Endothelial cell of umbilical vein (primary cell): ENCODE measurements at regions not wholly inside any gene's neighbourhood (a gene's known extent, or its start where the extent isn't known, plus 50 kb on each side); places are given as distances from the start of the nearest gene placed in this dataset.

Experiments used
- BruUV-seq: library from RNA; stranded (reverse); fragments of 400-500 nt; replicated peaks from 2 replicates; lab custom pipeline; 2021; lab: Mats Ljungman, UMichigan
- CTCF ChIA-PET: fragments of 300-600, 350-600 bp; sonication (Branson Sonifier 250); formaldehyde crosslinking; loops from one replicate; lab custom pipeline; 2021; ENCODE audit warnings: antibody characterized with exemption, inconsistent platforms; lab: Charles Lee
- POLR2A ChIA-PET: fragments of 300-600, 350-600 bp; sonication (Branson Sonifier 250); formaldehyde crosslinking; loops from one replicate; lab custom pipeline; 2021; ENCODE audit warnings: antibody characterized with exemption, inconsistent platforms; lab: Charles Lee
- DNase-seq: peaks from one replicate; pipeline ENCODE4 v3.0.0-alpha.2; 2011; ENCODE audit warnings: low read depth, low spot score
- FAIRE-seq: peaks from 2 replicates; lab custom pipeline; 2011; peaks lifted over from hg19 to GRCh38; lab: Jason Lieb, UNC
- H2AFZ ChIP-seq: 2 replicates; pipeline ENCODE4 v1.6.0; 2012; ENCODE audit warnings: low read depth, low read length, control low read depth, inconsistent platforms
- H3K27ac ChIP-seq: 2 replicates; pipeline ENCODE4 v1.5.1; 2011; ENCODE audit warnings: low read depth, mild to moderate bottlenecking, control low read depth, low read length, moderate library complexity; ENCODE audit not compliant: insufficient read depth
- H3K27me3 ChIP-seq, 2 experiments: 2 replicates each; pipeline versions ENCODE4 v1.6.0 to v1.6.1; 2011; ENCODE audit warnings: low read length in 2 of 2, mixed read lengths in 1 of 2; ENCODE audit not compliant: control insufficient read depth in 2 of 2, insufficient read depth in 2 of 2
- H3K36me3 ChIP-seq, 2 experiments: 2 replicates in 1 of 2; 3 replicates in 1 of 2; pipeline ENCODE4 v1.5.1; 2011; ENCODE audit warnings: low read length in 2 of 2, mild to moderate bottlenecking in 1 of 2, moderate library complexity in 1 of 2; ENCODE audit not compliant: control insufficient read depth in 2 of 2, insufficient read depth in 2 of 2; ENCODE audit errors: extremely low read depth in 1 of 2
- H3K4me1 ChIP-seq: 3 replicates; pipeline ENCODE4 v1.5.1; 2011; ENCODE audit warnings: mild to moderate bottlenecking, low read length; ENCODE audit not compliant: control insufficient read depth, insufficient read depth; ENCODE audit errors: extremely low read depth
- H3K4me2 ChIP-seq: 2 replicates; pipeline ENCODE4 v1.6.1; 2011; ENCODE audit warnings: low read length, control low read depth, mixed read lengths; ENCODE audit not compliant: insufficient read depth
- H3K4me3 ChIP-seq, 3 experiments: fragments of 200-600 bp in 1 of 3; sonication (generic), shearing (Covaris generic) in 1 of 3; replicated peaks in 1 of 3; 2 replicates each; pipeline ENCODE4 v1.5.1; 2011 to 2016; ENCODE audit warnings: control low read depth in 3 of 3, low read length in 3 of 3, mild to moderate bottlenecking in 2 of 3, inconsistent platforms in 1 of 3, low read depth in 1 of 3, moderate library complexity in 1 of 3; ENCODE audit not compliant: insufficient read depth in 1 of 3
- H3K79me2 ChIP-seq: 2 replicates; pipeline ENCODE4 v1.6.0; 2012; ENCODE audit warnings: low read length, inconsistent platforms; ENCODE audit not compliant: control insufficient read depth, insufficient read depth
- H3K9ac ChIP-seq: replicated peaks from 2 replicates; pipeline ENCODE3; 2011; ENCODE audit warnings: low read length, control low read depth; ENCODE audit not compliant: insufficient read depth; ENCODE audit errors: extremely low read depth
- H3K9me1 ChIP-seq: replicated peaks from 3 replicates; pipeline ENCODE4 v1.6.0; 2011; ENCODE audit warnings: mild to moderate bottlenecking, low read length; ENCODE audit not compliant: control insufficient read depth, insufficient read depth; ENCODE audit errors: extremely low read depth
- H3K9me3 ChIP-seq: replicated peaks from 2 replicates; pipeline ENCODE4 v1.5.1; 2012; ENCODE audit warnings: low read length, inconsistent platforms; ENCODE audit not compliant: control insufficient read depth, insufficient read depth
- H4K20me1 ChIP-seq: replicated peaks from 2 replicates; pipeline ENCODE3; 2011; ENCODE audit warnings: mild to moderate bottlenecking, low read length; ENCODE audit not compliant: control insufficient read depth, insufficient read depth; ENCODE audit errors: extremely low read depth
- EZH2 ChIP-seq: IDR thresholded peaks from 2 replicates; pipeline ENCODE4 v1.6.1; 2012; ENCODE audit warnings: borderline replicate concordance, low read depth, mild to moderate bottlenecking, moderate library complexity, low read length, inconsistent platforms; ENCODE audit not compliant: severe bottlenecking
- FOS ChIP-seq: IDR thresholded peaks from 2 replicates; pipeline ENCODE4 v1.6.1; 2011; ENCODE audit warnings: mild to moderate bottlenecking, low read length, moderate library complexity, borderline replicate concordance; ENCODE audit not compliant: insufficient read depth
- GATA2 ChIP-seq: IDR thresholded peaks from 2 replicates; pipeline ENCODE4 v1.7.0; 2011; ENCODE audit warnings: low read depth, mild to moderate bottlenecking, moderate library complexity, mixed read lengths, low read length; ENCODE audit not compliant: insufficient read length, insufficient read depth
- JUN ChIP-seq: IDR thresholded peaks from 2 replicates; pipeline ENCODE4 v1.6.1; 2011; ENCODE audit warnings: borderline replicate concordance, low read depth; ENCODE audit not compliant: insufficient read length, insufficient read depth
- MAX ChIP-seq: IDR thresholded peaks from 2 replicates; pipeline ENCODE4 v1.6.1; 2011; ENCODE audit not compliant: insufficient read depth, insufficient read length
- MYC ChIP-seq: IDR thresholded peaks from one replicate; pipeline ENCODE4 v1.6.1; 2011; ENCODE audit warnings: mild to moderate bottlenecking, low read depth, low read length
- POLR2A ChIP-seq: IDR thresholded peaks from 2 replicates; pipeline ENCODE4 v1.6.1; 2012; ENCODE audit warnings: low read depth, mild to moderate bottlenecking, control low read depth, low read length
- POLR2AphosphoS5 ChIP-seq: IDR thresholded peaks from 2 replicates; pipeline ENCODE4 v1.6.1; 2012; ENCODE audit warnings: low read depth, mild to moderate bottlenecking, control low read depth, low read length, moderate library complexity; ENCODE audit not compliant: insufficient read depth
- dilution Hi-C: fragments of 300-500 bp; cut with MboI; formaldehyde crosslinking; loops from one replicate; pipeline ENCODE4 v1.15.0; 2019; ENCODE audit warnings: low sequenced_read_pairs; ENCODE audit not compliant: extremely low pct_ligation_motif_present
- intact Hi-C: fragments of 100-400 bp; cut with micrococcal nuclease; formaldehyde crosslinking; loops from one replicate; pipeline ENCODE4 v1.10.0; 2022
- TF ChIP-seq, protein P1 (sequence below), 2 donors: IDR thresholded peaks; 1 replicate in 1 of 2; 2 replicates in 1 of 2; pipeline ENCODE4 v1.5.1; 2011; ENCODE audit warnings: low read length in 2 of 2, mild to moderate bottlenecking in 2 of 2, moderate library complexity in 2 of 2, control low read depth in 1 of 2, inconsistent platforms in 1 of 2, low read depth in 1 of 2; ENCODE audit not compliant: insufficient read depth in 1 of 2; ENCODE audit errors: extremely low read depth in 1 of 2

DNA sequence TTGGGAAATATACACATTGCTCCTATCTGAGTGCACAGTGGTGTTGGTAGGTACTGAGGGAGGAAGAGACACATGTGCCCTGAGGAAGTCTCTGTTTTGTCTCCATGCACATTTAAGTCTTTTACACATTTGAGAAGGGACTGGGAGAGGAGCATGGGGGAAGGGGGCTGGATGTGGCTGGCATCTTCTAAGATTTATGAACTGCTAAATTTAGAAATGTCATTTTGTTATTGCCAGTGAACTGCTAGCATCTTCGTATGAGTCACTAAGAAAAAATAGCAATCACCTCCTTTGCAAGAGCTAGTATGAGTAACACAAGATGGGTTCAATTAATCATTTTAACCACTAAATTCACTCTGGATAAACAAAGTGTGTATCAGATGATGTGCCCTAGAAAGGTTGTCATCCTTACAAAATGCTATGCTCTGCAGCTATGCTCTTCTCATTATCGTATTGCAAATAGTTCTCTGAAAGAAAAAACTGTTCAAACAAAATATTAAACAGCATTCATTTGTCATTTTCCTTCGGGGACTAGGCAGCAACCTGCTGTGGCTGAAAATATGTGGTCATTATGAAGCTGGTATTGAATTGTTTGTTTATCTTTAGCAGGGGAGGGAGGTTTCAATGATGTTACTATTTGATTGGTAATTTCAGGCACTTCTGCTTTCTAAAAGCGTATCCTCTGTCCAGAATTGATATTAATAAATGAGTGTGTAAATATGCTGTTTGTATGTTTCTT, 236.5 kb downstream of the DMRTA1 start:
- CTCF ChIA-PET, result no interaction called here
- no TSS peak for BruUV-seq
- H3K4me2 ChIP-seq, result no peak overlapping the region

More for the DNA sequence above, 236.5 kb downstream of the DMRTA1 start:
- Histone ChIP-seq H3K9me1 (no peaks in the 10 kb centered on the region), H3K4me3 (no peak overlapping the region), H3K9ac (no peak overlapping the region), H3K9me3 (no peaks in the 10 kb centered on the region), H3K36me3 (no peaks in the 10 kb centered on the region), H3K27me3 (no peaks in the 10 kb centered on the region), H3K4me1 (no peaks in the 10 kb centered on the region), H3K79me2 (no peaks in the 10 kb centered on the region), H3K27ac (no peak overlapping the region), H4K20me1 (no peaks in the 10 kb centered on the region), H2AFZ (no peak overlapping the region)
- intact Hi-C loops, result no loop called here
- FAIRE-seq (no peak), DNase-seq (no peak)
- POLR2A ChIA-PET, result no interaction called here
- dilution Hi-C loops, result no loop called here
- no peak for TF ChIP-seq EZH2
- TF ChIP-seq POLR2AphosphoS5, result no peak
- TF ChIP-seq MAX, result no peak
- no peak for TF ChIP-seq POLR2A
- TF ChIP-seq MYC, result no peak
- TF ChIP-seq FOS, result no peak
- no peak for TF ChIP-seq GATA2
- TF ChIP-seq, protein P1, sequence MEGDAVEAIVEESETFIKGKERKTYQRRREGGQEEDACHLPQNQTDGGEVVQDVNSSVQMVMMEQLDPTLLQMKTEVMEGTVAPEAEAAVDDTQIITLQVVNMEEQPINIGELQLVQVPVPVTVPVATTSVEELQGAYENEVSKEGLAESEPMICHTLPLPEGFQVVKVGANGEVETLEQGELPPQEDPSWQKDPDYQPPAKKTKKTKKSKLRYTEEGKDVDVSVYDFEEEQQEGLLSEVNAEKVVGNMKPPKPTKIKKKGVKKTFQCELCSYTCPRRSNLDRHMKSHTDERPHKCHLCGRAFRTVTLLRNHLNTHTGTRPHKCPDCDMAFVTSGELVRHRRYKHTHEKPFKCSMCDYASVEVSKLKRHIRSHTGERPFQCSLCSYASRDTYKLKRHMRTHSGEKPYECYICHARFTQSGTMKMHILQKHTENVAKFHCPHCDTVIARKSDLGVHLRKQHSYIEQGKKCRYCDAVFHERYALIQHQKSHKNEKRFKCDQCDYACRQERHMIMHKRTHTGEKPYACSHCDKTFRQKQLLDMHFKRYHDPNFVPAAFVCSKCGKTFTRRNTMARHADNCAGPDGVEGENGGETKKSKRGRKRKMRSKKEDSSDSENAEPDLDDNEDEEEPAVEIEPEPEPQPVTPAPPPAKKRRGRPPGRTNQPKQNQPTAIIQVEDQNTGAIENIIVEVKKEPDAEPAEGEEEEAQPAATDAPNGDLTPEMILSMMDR (IDR thresholded peaks at IDR 0.05; ENCODE audit: extremely low read depth in 1 of 2, insufficient read depth in 1 of 2, low read depth in 1 of 2, low read length in 2 of 2), result no peak
- no peak for TF ChIP-seq JUN
